Activated naive CD4-positive, alpha-beta T cell treated with anti-CD3 and anti-CD28 coated beads, Interleukin-2, amount 50 U/mL, for 72 hours (primary cell): ENCODE measurements at regions not wholly inside any gene's neighbourhood (a gene's known extent, or its start where the extent isn't known, plus 50 kb on each side); places are given as distances from the start of the nearest gene placed in this dataset.

Source experiments
- ATAC-seq, 2 donors: fragments of 150-1000 bp; cut with Tn5 transposase; 2 replicates each; pipeline ENCODE4 v1.10.0; 2021; ENCODE audit warnings: mild to moderate bottlenecking in 2 of 2, moderate library complexity in 2 of 2
- DNase-seq, 2 donors: peaks; one replicate each; pipeline ENCODE4 v3.0.0; 2021 to 2022; ENCODE audit warnings: low spot score in 2 of 2
- H3K27ac Mint-ChIP-seq, 2 donors: one replicate each; pipeline ENCODE4 v1.8.0; 2022; ENCODE audit warnings: mild to moderate bottlenecking in 2 of 2, mixed read lengths in 2 of 2
- H3K36me3 Mint-ChIP-seq, 2 donors: one replicate each; pipeline ENCODE4 v1.8.0; 2022; ENCODE audit warnings: mixed read lengths in 2 of 2
- H3K9me3 Mint-ChIP-seq, 2 donors: one replicate each; pipeline ENCODE4 v1.8.0; 2022; ENCODE audit warnings: mixed read lengths in 2 of 2

GRCh38 chr7:46963719-46964118 is 618.2 kb downstream of the TNS3 start:
- H3K36me3 Mint-ChIP-seq: peaks cover 0 to 17% of the 10 kb centered on the region in 2 donors
- ATAC-seq (no peak), DNase-seq (no peak)
- peaks cover 29 to 34% of the 10 kb centered on the region in 2 donors for H3K9me3 Mint-ChIP-seq
- H3K27ac Mint-ChIP-seq: no peak overlapping the region

- ATAC-seq: no peak
- no peak for DNase-seq
- Mint-ChIP-seq H3K36me3 (peaks cover 0 to 17% of the 10 kb centered on the region in 2 donors), H3K27ac (no peak overlapping the region), H3K9me3 (peaks cover 26 to 30% of the 10 kb centered on the region in 2 donors)
Measured at GRCh38 chr7:46960970-46961369, 620.9 kb downstream of the TNS3 start.

GRCh38 chr7:46957195-46957594 is 624.7 kb downstream of the TNS3 start:
- ATAC-seq (no peak), DNase-seq (no peak)
- Mint-ChIP-seq H3K27ac (no peak overlapping the region), H3K36me3 (no peaks in the 10 kb centered on the region), H3K9me3 (peaks cover 3 to 9% of the 10 kb centered on the region in 2 donors)

GRCh38 chr7:46955531-46955930 is 626.4 kb downstream of the TNS3 start:
- no peaks in the 10 kb centered on the region for H3K36me3 Mint-ChIP-seq
- no peak for ATAC-seq
- no peak for DNase-seq
- H3K9me3 Mint-ChIP-seq: peaks cover 3 to 4% of the 10 kb centered on the region in 2 donors
- no peak overlapping the region for H3K27ac Mint-ChIP-seq

DNA sequence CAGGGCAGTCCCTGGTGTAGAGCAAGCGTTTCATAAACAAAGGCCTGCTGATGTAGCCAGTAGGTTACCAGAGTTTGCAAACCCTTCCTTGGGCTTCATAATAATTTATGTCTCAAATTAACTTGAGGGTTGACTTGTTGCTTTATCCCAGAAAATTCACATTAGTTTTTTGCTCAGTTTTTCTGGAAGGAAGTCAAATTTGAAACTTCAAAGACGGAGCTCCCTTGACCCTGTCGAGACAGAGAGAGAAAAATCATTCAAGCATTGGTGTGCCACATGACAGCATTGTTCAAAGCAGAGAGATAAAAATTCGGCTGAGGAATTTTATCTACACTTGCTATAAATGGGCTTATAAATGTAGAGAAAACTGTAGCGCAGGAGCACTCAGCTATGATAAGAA is 627.7 kb downstream of the TNS3 start:
- no peaks in the 10 kb centered on the region for H3K36me3 Mint-ChIP-seq
- peaks cover 3 to 6% of the 10 kb centered on the region in 2 donors for H3K9me3 Mint-ChIP-seq
- DNase-seq (no peak), ATAC-seq (no peak)
- H3K27ac Mint-ChIP-seq: no peak overlapping the region

DNA sequence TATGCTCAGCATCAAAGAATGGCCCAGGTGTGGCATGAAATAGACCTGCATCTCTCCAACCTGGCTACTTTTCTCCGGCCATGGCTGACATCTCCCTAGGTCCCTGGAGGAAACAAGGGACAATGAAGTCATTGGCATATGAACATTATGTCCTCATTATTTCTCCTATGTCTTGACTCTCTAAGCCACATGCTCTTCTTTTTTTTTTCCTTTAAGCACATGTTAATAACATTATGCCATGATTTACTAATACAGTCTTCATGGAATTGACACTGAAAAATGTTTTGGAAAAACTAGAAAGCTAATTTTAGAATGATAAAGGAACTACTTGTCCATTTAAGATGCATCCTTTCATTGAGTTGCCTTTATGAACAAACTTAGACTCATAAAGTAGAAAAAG is 628.9 kb downstream of the TNS3 start:
- DNase-seq (no peak), ATAC-seq (no peak)
- peaks cover 0 to 5% of the 10 kb centered on the region in 2 donors for H3K9me3 Mint-ChIP-seq
- no peak overlapping the region for H3K27ac Mint-ChIP-seq
- H3K36me3 Mint-ChIP-seq: no peaks in the 10 kb centered on the region

DNA sequence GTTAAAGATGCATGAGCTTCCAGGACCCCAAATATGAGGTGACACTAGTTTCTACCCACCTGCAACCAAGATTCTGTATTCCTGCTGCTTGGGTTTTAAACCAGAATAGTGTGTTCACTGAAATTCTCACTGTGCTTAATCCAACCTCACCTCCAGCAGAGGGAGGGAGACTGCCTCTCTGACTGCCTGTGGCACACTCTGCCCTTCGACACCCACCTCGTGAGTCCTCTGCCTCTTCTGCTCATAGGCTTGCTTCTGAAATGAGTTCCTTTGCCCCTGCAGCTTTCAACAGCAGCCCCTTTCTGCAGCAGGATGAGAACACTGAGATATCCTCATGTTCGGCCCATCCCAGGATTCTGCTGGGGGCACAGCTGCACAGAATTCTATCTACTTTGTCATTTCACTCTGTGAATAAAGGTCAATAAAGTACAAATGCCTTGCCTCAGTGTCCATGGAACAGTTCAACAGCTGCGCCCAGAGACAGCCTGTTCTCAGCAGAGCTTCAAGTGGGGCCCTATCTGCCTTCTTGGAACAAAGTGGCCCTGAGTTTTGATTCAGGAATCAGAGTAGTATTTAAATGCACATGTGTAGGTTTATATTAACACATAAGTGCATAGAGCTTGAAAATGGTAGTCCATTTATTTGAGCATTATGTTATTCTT is 632.5 kb downstream of the TNS3 start:
- ATAC-seq: no peak
- no peak for DNase-seq
- Mint-ChIP-seq H3K9me3 (peaks cover 5% of the 10 kb centered on the region in 2 donors), H3K36me3 (no peaks in the 10 kb centered on the region), H3K27ac (no peak overlapping the region)

DNA sequence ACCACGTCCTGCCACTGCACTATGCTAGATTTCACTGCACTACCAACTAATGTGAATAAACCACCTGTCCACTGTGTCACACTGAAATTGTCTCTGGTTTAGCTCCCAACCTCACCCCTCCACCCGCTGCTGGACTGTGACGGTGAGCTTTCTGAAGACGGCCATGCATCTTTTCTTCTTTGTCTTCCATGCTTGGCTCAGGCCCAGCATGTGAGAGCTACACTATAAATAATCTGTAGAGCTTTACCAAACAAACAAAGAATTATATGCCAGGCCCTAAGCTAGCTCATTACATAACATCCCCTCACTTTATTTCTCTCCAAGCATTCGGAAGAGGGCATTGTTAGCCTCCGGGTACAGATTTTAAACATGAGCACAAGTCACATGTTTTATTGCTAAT is 633.2 kb downstream of the TNS3 start:
- no peak for ATAC-seq
- Mint-ChIP-seq H3K9me3 (peaks cover 5% of the 10 kb centered on the region in 2 donors), H3K27ac (no peak overlapping the region), H3K36me3 (no peaks in the 10 kb centered on the region)
- no peak for DNase-seq

DNA sequence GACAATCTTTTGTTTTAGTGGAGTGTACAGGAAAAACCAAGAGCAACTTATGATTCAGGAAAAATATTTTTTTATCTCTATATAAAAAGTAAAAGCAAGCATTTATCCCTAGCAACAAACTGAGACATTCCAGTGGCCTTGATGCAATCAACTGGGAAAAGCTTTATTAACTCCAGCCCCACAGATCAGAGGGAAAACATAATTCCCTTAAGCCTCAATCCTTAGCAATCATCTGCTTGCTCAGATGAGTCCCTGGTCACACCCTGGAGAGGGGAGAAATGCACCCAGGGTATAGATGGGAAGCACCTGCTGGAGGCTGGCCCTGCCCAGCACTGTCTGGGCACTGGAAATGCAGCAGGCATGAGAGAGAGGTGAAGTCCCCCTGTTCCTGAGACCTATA is 636.6 kb downstream of the TNS3 start:
- Mint-ChIP-seq H3K27ac (no peak overlapping the region), H3K36me3 (no peaks in the 10 kb centered on the region), H3K9me3 (peaks cover 3 to 5% of the 10 kb centered on the region in 2 donors)
- no peak for ATAC-seq
- DNase-seq: no peak

DNA sequence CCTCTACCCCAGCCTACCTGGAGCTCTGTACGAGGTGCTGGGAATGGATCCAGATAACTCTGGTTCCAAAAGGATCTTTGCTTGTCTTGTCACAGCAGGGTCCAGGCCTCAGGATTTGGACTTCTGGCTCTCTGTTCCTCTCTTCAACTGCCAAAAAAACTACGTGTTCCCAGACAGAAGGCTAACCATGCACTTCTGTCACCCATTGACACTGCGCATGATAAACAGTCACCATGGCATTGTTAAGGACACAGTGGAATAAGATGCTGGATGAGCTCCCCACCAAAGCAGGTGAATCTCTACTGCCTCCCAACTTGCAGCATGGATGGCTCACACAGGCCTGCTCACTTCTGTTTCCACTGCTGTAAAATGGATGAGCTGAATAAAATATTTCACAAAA is 637.9 kb downstream of the TNS3 start:
- Mint-ChIP-seq H3K27ac (no peak overlapping the region), H3K36me3 (no peaks in the 10 kb centered on the region), H3K9me3 (peaks cover 0 to 5% of the 10 kb centered on the region in 2 donors)
- no peak for ATAC-seq
- DNase-seq: no peak

DNA sequence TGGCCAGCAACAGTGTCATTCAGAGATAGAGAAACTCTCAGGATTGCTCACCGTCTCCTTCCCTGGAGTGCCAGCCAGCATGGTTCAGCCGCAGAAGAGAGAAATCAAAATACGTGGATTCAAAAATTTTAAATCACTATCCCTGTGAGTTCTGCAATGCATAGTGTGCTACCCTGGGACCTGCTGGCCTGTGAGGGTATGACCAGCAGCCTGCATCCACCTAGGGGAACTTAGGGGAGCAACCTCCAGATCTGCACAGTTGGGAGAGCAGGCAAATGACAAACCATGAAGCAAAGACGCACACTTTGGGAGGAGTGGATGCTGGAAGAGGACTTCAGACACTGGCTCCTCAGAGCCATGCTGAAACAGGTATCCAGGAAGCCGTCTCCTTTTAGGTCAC is 639.3 kb downstream of the TNS3 start:
- Mint-ChIP-seq H3K36me3 (no peaks in the 10 kb centered on the region), H3K9me3 (peaks cover 8 to 11% of the 10 kb centered on the region in 2 donors), H3K27ac (no peak overlapping the region)
- DNase-seq (no peak), ATAC-seq (no peak)

DNA sequence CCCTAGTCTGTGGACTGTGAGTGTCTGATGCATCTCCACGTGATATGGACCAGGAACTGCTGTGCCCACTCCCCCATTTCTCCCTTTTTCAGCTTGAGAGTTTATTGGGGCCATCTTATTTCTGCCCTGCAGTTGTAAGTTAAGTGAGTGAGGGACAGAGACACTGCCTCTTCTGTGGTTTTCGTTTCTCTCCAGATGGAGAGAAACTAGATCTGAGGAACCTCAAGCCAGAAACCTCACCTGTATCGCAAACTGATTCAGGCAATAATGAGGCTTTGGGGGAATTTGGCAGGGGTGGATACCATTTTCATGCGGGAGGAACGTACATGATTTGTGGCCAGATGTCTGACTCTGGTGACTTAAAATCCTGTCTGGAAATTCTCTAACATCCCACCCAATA is 641.7 kb downstream of the TNS3 start:
- ATAC-seq: no peak
- Mint-ChIP-seq H3K36me3 (no peaks in the 10 kb centered on the region), H3K9me3 (peaks cover 3 to 16% of the 10 kb centered on the region in 2 donors), H3K27ac (no peak overlapping the region)
- DNase-seq: no peak

DNA sequence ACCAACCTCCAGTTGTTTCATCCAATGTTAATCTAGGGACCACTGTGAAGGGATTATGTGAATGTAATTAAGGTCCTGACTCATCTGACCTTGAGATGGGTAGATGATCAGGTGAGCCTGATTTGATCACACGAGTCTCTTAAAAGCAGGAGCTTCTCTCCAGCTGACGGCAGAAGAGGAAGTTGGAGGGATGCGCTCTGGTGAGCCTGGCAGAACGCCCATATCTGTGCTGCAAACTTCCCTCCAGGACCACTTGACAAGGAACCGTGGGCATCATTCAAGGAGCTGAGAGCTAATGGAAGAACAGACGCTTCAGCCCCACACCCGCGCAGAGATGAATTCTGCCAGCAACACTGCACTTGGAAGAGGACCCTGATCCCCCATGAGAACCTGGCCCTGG is 642.4 kb downstream of the TNS3 start:
- no peaks in the 10 kb centered on the region for H3K36me3 Mint-ChIP-seq
- DNase-seq (no peak), ATAC-seq (no peak)
- H3K27ac Mint-ChIP-seq: no peak overlapping the region
- peaks cover 3 to 16% of the 10 kb centered on the region in 2 donors for H3K9me3 Mint-ChIP-seq

GRCh38 chr7:46939089-46939488 is 642.8 kb downstream of the TNS3 start:
- Mint-ChIP-seq H3K9me3 (peaks cover 3 to 16% of the 10 kb centered on the region in 2 donors), H3K27ac (peak overlapping the region in 1 of 2 donors; percentile 29), H3K36me3 (no peaks in the 10 kb centered on the region)
- ATAC-seq: no peak
- DNase-seq: no peak

DNA sequence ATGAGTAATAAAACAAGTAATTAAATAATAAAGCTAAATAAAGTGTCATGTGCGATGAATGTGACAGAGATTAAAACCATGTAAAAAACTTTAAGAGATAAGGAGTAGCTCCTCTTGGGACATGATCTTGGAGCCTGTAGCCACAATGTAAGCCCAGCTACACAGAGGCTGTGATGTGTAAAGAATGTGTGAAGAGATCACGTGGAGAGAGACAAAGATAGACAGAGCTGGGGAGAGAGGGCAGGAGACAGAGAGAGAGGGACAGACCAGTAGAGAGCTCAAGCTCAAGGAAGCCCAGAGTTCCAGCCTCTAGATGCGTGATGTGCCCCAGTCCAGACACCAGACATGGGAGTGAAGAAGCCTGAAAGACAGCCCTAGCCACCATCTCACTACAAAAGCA is 644.1 kb downstream of the TNS3 start:
- H3K27ac Mint-ChIP-seq: no peak overlapping the region
- DNase-seq (no peak), ATAC-seq (no peak)
- H3K9me3 Mint-ChIP-seq: peaks cover 3 to 16% of the 10 kb centered on the region in 2 donors
- no peaks in the 10 kb centered on the region for H3K36me3 Mint-ChIP-seq

DNA sequence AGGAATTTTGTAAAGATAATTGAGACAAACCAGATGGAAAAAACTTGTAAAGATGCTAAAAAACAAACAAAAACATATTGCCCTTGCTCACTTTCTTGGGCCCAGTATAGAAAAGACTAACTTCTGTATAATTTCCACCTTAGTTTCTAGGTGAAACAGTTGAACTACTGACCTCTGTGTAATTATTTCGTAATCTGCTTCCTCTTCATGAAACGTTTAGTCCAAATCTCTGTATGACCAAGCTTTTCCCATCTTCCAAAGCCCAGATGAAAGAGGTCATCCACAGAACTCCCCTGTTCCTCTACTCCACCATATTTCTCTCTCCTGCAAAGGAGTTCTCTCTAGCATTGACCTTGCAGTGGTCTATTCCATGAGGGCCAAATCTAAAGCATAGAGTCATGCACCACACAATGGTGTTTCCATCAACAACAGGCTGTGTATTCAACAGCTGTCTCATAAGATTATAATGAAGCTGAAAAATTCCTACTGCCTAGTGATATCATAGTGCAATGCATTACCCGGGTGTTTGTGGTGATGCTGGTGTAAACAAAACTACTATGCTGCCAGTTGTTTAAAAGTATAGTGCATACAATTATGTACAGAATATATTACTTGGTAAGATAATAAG is 647.6 kb downstream of the TNS3 start:
- Mint-ChIP-seq H3K9me3 (peaks cover 8 to 16% of the 10 kb centered on the region in 2 donors), H3K27ac (no peak overlapping the region), H3K36me3 (no peaks in the 10 kb centered on the region)
- DNase-seq (no peak), ATAC-seq (no peak)

- H3K27ac Mint-ChIP-seq: no peak overlapping the region
- no peaks in the 10 kb centered on the region for H3K36me3 Mint-ChIP-seq
- no peak for ATAC-seq
Measured at GRCh38 chr7:46933596-46933995, 648.3 kb downstream of the TNS3 start.

More at GRCh38 chr7:46933596-46933995, 648.3 kb downstream of the TNS3 start:
- DNase-seq: no peak
- peaks cover 8 to 16% of the 10 kb centered on the region in 2 donors for H3K9me3 Mint-ChIP-seq
